ENCODE measurements at regions not wholly inside any gene's neighbourhood (a gene's known extent, or its start where the extent isn't known, plus 50 kb on each side); places are given as distances from the start of the nearest gene placed in this dataset.

DNA sequence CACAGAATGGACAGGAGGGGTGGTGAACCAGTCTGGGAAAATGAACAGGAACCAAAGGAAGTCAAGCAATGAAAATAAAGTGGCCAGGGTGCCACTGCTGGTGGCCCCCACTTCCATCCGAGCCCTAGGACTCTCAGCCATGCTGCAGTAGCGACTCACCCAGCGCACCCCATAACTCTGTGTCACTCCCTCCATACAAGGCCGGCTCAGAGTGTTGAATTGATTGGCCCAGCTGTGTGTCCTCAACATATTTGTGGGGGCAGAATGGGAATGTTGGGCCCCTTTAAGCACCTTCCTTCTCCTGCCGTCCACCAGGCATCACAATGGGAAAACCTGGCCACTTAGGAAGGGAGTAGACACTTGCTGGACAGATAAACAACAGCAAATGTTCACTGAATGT lies 169.0 kb upstream of the SDK2 start:
- Histone ChIP-seq H2AK5ac (ENCODE audit: low read depth, low read length) (no peak overlapping the region), H3K4ac (replicated peaks; ENCODE audit: insufficient read length, low read depth, low read length) (no peak overlapping the region), H4K5ac (ENCODE audit: insufficient read length, low read depth, low read length) (no peak overlapping the region), H2BK20ac (ENCODE audit: low read length) (peak overlapping the region; percentile 13; the same call in 1 of the 2 replicates), H3K18ac (ENCODE audit: extremely low read depth, low read length) (no peak overlapping the region), H3K23ac (ENCODE audit: insufficient read length) (no peak overlapping the region), H3K14ac (ENCODE audit: insufficient read length) (no peak overlapping the region), H3K4me1 (replicated peaks in 1 of 4; ENCODE audit: control insufficient read depth in 3 of 4, insufficient read depth in 4 of 4, low read length in 3 of 4) (peaks cover 9 to 11% (median 9%) of the 10 kb centered on the region in 4 experiments), H2BK5ac (ENCODE audit: low read depth, low read length) (no peak overlapping the region), H4K91ac (replicated peaks; ENCODE audit: insufficient read length, low read length) (peak overlapping the region; percentile 6), H4K8ac (ENCODE audit: extremely low read depth, insufficient read depth, low read length) (no peak overlapping the region), H3K36me3 (ENCODE audit: control insufficient read depth in 2 of 4, insufficient read depth in 4 of 4, low read length in 3 of 4) (no peaks in the 10 kb centered on the region), H3K23me2 (ENCODE audit: low read depth, low read length) (no peaks in the 10 kb centered on the region), H3K4me3 (ENCODE audit: extremely low read depth in 1 of 4, insufficient read depth in 2 of 4, low read depth in 3 of 4, low read length in 4 of 4) (no peak overlapping the region), H3K9me3 (ENCODE audit: insufficient read depth in 2 of 2, low read depth in 1 of 2, low read length in 1 of 2) (peaks cover 0 to 2% of the 10 kb centered on the region in 2 experiments; a peak in 1 of 4 replicates), H4K20me1 (replicated peaks in 1 of 2; ENCODE audit: control insufficient read depth in 1 of 2, insufficient read depth in 2 of 2, low read length in 2 of 2) (no peaks in the 10 kb centered on the region), H2BK15ac (ENCODE audit: low read length) (peak overlapping the region; percentile 53; the same call in 1 of the 2 replicates), H2BK120ac (replicated peaks; ENCODE audit: low read depth, low read length) (no peak overlapping the region), H3K27ac (ENCODE audit: low read depth, low read length) (no peak overlapping the region), H3K4me2 (ENCODE audit: insufficient read depth in 1 of 2, low read depth in 2 of 2, low read length in 2 of 2) (no peak overlapping the region), H2AFZ (ENCODE audit: low read length) (no peak overlapping the region), H3K56ac (replicated peaks; ENCODE audit: insufficient read length, low read depth, low read length) (no peak overlapping the region), H3K79me1 (ENCODE audit: low read depth, low read length) (no peaks in the 10 kb centered on the region), H2BK12ac (ENCODE audit: low read depth, low read length) (no peak overlapping the region), H3K27me3 (replicated peaks in 1 of 4; ENCODE audit: control insufficient read depth in 3 of 4, extremely low read depth in 1 of 4, insufficient read depth in 3 of 4, low read length in 3 of 4) (no peaks in the 10 kb centered on the region; a peak in 1 of 7 replicates), H3K79me2 (ENCODE audit: control insufficient read depth in 1 of 2, insufficient read depth in 2 of 2, low read length in 2 of 2) (no peaks in the 10 kb centered on the region), H3K9ac (replicated peaks in 1 of 4; ENCODE audit: extremely low read depth in 1 of 4, low read depth in 3 of 4, low read length in 3 of 4) (no peak overlapping the region)
- POLR2A ChIA-PET (ENCODE audit: partially characterized antibody), result interaction anchor here (1.4 kb wide), 1 partner anchor 7 kb away, joined by 4 read pairs; no protein-coding TSS in a partner anchor
- TF ChIP-seq EZH2 (IDR thresholded peaks at IDR 0.05; ENCODE audit: low read depth, low read length, severe bottlenecking), result no peak
- TF ChIP-seq NANOG (IDR thresholded peaks at IDR 0.05; ENCODE audit: insufficient read depth, low read depth, low read length, poor library complexity, severe bottlenecking), result no peak
- TF ChIP-seq KDM5A (IDR thresholded peaks at IDR 0.05; ENCODE audit: low read length), result no peak
- 95% methylated on average over 5 of the region's 5 CpGs; no CpG with 5 or more reads in 1 of the 2 experiments for WGBS, 2 experiments (ENCODE audit: extremely low coverage in 1 of 2, insufficient coverage in 1 of 2, insufficient read length in 1 of 2, insufficient replicate concordance in 2 of 2, low coverage in 1 of 2, low lambda C conversion rate in 2 of 2, missing lambda C conversion rate in 1 of 2)
- no peak for FAIRE-seq
- DNase-seq (ENCODE audit: low read depth in 1 of 2, low spot score in 2 of 2), result no peak
- CTCF ChIA-PET (ENCODE audit: partially characterized antibody), result no interaction called here
